ENCODE measurements at regions not wholly inside any gene's neighbourhood (a gene's known extent, or its start where the extent isn't known, plus 50 kb on each side); places are given as distances from the start of the nearest gene placed in this dataset.

DNA sequence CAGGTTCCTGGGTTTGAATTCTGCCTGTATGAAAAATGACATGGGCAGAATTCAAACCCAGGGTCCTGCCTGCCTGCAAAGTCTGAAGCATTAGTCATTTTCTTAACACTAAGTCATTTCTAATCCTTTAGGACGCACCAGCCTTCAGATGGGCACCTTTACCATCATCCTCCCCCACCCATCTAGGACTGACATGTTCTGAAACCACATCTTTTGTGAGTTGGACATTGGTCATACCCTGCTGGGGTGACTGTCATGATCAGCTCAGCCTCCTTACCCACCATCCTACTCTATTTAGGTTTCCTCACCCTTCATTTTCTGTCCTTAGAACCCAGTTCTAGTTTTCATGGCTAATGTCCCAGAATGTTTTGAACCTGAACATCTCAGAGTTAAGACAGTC lies 104.9 kb downstream of the TRIB2 start:
- no peak for TF ChIP-seq FOXM1 (IDR thresholded peaks at IDR 0.05; ENCODE audit: borderline replicate concordance, low read depth)
- TF ChIP-seq TCF12 (IDR thresholded peaks at IDR 0.05; ENCODE audit: low read depth), result no peak
- TF ChIP-seq, protein P1, sequence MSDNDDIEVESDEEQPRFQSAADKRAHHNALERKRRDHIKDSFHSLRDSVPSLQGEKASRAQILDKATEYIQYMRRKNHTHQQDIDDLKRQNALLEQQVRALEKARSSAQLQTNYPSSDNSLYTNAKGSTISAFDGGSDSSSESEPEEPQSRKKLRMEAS (IDR thresholded peaks at IDR 0.05), result no peak

DNA sequence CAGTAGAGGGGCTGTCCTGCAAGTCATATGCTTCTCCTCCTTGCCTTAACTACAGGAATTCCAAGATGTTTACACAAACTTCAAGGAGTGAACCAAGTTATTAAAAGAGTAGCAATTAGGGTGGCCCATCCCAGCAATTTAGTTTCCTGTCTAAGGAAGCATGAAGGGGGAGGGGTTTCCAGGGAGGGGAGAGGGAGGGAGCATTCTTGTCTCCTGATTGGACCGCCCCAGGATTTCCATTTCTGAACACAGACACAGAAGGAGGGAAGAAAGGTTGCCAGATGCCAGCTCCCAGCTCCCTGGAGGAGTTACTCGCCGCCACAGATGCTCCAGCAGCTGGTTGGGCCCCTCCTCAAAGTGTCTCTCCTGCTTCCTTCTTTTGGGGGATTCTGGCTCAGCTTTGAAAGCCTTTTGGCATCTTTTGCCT lies 107.6 kb downstream of the TRIB2 start:
- TF ChIP-seq EP300 (IDR thresholded peaks at IDR 0.05; ENCODE audit: borderline replicate concordance) (no peak), CREB1 (IDR thresholded peaks at IDR 0.05; ENCODE audit: low read depth) (no peak), EGR1 (IDR thresholded peaks at IDR 0.05) (no peak), TCF12 (IDR thresholded peaks at IDR 0.05; ENCODE audit: low read depth) (no peak), YY1 (IDR thresholded peaks at IDR 0.05; ENCODE audit: low read depth) (no peak)
- TF ChIP-seq, protein P1 (IDR thresholded peaks at IDR 0.05), result no peak

DNA sequence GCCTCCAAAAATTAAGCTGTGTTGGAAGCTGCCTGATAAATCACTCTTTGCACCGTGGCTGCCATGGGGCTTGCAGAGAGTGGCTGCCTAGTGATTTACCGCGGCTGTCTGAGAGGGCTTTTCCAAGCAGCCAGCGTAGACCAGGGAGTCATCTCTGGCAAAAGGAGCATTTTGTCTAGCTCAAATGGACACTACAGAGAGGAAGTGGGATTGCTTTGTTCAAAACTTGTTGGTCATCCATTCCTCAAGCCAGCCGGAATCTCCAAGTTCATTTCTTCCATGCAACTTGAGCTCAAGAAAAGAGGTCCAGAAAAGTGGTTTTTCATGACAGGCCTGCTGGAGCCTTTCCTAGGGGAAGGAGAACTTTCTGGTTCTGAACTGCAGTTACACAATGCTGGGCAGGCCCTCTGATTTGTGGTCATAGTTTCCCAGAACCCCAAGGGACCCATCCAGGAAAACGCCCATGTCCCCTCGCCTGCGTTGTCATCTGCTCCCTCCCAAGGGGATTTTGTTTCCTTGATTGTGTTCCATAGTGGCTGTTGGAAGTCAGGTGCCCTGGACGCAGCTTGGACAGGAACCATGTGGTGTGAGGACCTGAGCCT lies 108.1 kb downstream of the TRIB2 start:
- TF ChIP-seq CEBPB (IDR thresholded peaks at IDR 0.05) (no peak), TAF1 (IDR thresholded peaks at IDR 0.05; ENCODE audit: low read depth) (no peak), TCF12 (IDR thresholded peaks at IDR 0.05; ENCODE audit: low read depth) (no peak), EGR1 (IDR thresholded peaks at IDR 0.05) (no peak), CREB1 (IDR thresholded peaks at IDR 0.05; ENCODE audit: low read depth) (no peak), NFIC (IDR thresholded peaks at IDR 0.05) (no peak), RAD21 (IDR thresholded peaks at IDR 0.05; ENCODE audit: low read depth) (no peak), ZBTB7A (IDR thresholded peaks at IDR 0.05; ENCODE audit: low read depth) (no peak), FOXM1 (IDR thresholded peaks at IDR 0.05; ENCODE audit: borderline replicate concordance, low read depth) (no peak), EP300 (IDR thresholded peaks at IDR 0.05; ENCODE audit: borderline replicate concordance) (no peak), YY1 (IDR thresholded peaks at IDR 0.05; ENCODE audit: low read depth) (no peak), TEAD4 (IDR thresholded peaks at IDR 0.05) (no peak)
- TF ChIP-seq, protein P2, sequence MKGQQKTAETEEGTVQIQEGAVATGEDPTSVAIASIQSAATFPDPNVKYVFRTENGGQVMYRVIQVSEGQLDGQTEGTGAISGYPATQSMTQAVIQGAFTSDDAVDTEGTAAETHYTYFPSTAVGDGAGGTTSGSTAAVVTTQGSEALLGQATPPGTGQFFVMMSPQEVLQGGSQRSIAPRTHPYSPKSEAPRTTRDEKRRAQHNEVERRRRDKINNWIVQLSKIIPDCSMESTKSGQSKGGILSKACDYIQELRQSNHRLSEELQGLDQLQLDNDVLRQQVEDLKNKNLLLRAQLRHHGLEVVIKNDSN (IDR thresholded peaks at IDR 0.05), result no peak
- TF ChIP-seq, protein P3, sequence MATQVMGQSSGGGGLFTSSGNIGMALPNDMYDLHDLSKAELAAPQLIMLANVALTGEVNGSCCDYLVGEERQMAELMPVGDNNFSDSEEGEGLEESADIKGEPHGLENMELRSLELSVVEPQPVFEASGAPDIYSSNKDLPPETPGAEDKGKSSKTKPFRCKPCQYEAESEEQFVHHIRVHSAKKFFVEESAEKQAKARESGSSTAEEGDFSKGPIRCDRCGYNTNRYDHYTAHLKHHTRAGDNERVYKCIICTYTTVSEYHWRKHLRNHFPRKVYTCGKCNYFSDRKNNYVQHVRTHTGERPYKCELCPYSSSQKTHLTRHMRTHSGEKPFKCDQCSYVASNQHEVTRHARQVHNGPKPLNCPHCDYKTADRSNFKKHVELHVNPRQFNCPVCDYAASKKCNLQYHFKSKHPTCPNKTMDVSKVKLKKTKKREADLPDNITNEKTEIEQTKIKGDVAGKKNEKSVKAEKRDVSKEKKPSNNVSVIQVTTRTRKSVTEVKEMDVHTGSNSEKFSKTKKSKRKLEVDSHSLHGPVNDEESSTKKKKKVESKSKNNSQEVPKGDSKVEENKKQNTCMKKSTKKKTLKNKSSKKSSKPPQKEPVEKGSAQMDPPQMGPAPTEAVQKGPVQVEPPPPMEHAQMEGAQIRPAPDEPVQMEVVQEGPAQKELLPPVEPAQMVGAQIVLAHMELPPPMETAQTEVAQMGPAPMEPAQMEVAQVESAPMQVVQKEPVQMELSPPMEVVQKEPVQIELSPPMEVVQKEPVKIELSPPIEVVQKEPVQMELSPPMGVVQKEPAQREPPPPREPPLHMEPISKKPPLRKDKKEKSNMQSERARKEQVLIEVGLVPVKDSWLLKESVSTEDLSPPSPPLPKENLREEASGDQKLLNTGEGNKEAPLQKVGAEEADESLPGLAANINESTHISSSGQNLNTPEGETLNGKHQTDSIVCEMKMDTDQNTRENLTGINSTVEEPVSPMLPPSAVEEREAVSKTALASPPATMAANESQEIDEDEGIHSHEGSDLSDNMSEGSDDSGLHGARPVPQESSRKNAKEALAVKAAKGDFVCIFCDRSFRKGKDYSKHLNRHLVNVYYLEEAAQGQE (IDR thresholded peaks at IDR 0.05; ENCODE audit: low read depth), result no peak
- TF ChIP-seq, protein P1 (IDR thresholded peaks at IDR 0.05), result no peak

DNA sequence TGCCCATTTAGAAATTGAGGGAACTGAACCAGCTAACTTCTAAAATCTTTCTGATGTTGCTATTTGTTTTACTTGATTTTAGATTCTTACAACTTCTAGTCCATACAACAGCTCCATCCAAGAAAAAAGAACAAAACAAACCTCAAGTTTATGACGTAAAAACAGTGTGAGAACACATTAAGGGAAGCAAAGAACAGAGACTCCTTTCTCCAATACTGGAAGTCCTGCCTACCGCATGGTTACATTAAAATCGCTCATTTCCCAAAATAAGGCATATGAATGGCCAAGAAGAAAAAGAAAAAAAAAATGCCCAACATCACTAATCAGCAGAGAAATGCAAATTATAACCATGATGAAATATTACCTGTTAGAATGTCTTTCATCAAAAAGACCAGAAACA lies 110.0 kb downstream of the TRIB2 start:
- TF ChIP-seq YY1 (IDR thresholded peaks at IDR 0.05; ENCODE audit: low read depth) (no peak), NFIC (IDR thresholded peaks at IDR 0.05) (no peak)
- TF ChIP-seq, protein P2 (IDR thresholded peaks at IDR 0.05), result no peak
- TF ChIP-seq, protein P3 (IDR thresholded peaks at IDR 0.05; ENCODE audit: low read depth), result no peak

DNA sequence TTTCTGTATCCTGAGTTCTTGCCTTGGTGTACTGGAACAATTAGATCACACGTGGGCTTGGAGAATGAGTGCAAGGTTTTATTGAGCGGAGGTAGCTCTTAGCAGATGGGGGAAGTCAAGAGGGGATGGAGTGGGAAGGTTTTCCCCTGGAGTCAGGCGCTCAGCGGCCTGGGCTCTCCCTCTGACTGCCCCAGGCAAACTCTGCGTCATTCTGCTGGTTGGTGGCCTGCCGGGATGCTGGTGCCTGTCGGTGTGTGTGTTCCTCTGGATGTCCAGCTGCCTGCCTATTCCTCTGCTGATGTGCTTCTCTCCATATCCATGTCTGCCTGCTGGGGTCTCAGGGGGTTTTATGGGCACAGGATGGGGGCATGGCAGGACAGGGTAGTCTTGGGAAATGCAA lies 111.0 kb downstream of the TRIB2 start:
- TF ChIP-seq TAF1 (IDR thresholded peaks at IDR 0.05; ENCODE audit: low read depth) (no peak), EGR1 (IDR thresholded peaks at IDR 0.05) (no peak), FOXM1 (IDR thresholded peaks at IDR 0.05; ENCODE audit: borderline replicate concordance, low read depth) (no peak), NFIC (IDR thresholded peaks at IDR 0.05) (no peak), TEAD4 (IDR thresholded peaks at IDR 0.05) (no peak), RAD21 (IDR thresholded peaks at IDR 0.05; ENCODE audit: low read depth) (no peak)
- TF ChIP-seq, protein P1 (IDR thresholded peaks at IDR 0.05), result no peak
- TF ChIP-seq, protein P2 (IDR thresholded peaks at IDR 0.05), result no peak

DNA sequence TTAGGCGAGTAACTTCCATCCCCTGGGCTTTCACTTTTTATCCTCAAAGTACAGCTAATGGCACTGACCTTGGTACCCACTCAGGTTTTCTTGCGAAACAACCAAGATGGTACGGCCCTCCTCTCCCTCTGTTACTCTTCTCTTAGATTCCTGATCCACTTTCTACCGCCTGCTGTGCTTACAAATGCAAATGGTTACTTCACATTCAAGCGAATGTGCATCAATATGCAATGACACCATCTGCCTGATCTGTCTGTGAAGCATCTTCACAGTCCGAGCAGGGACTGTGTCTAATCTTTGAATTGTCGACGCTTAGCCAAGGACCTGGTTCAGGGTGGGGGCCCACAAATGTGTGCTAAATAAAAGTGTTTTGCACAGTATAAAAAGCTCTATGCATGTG lies 112.2 kb downstream of the TRIB2 start:
- TF ChIP-seq EP300 (IDR thresholded peaks at IDR 0.05; ENCODE audit: borderline replicate concordance), result no peak
- TF ChIP-seq ZBTB7A (IDR thresholded peaks at IDR 0.05; ENCODE audit: low read depth), result no peak
- TF ChIP-seq, protein P3 (IDR thresholded peaks at IDR 0.05; ENCODE audit: low read depth), result no peak
- TF ChIP-seq, protein P1 (IDR thresholded peaks at IDR 0.05), result no peak
- no peak for TF ChIP-seq RAD21 (IDR thresholded peaks at IDR 0.05; ENCODE audit: low read depth)
- TF ChIP-seq EGR1 (IDR thresholded peaks at IDR 0.05), result no peak
- TF ChIP-seq NFIC (IDR thresholded peaks at IDR 0.05), result no peak
- no peak for TF ChIP-seq CEBPB (IDR thresholded peaks at IDR 0.05)
- TF ChIP-seq, protein P2 (IDR thresholded peaks at IDR 0.05), result no peak
- TF ChIP-seq TEAD4 (IDR thresholded peaks at IDR 0.05), result no peak
- no peak for TF ChIP-seq YY1 (IDR thresholded peaks at IDR 0.05; ENCODE audit: low read depth)
- TF ChIP-seq CREB1 (IDR thresholded peaks at IDR 0.05; ENCODE audit: low read depth), result no peak
- TF ChIP-seq TAF1 (IDR thresholded peaks at IDR 0.05; ENCODE audit: low read depth), result no peak
- no peak for TF ChIP-seq TCF12 (IDR thresholded peaks at IDR 0.05; ENCODE audit: low read depth)
- TF ChIP-seq FOXM1 (IDR thresholded peaks at IDR 0.05; ENCODE audit: borderline replicate concordance, low read depth), result no peak

Data from Ishikawa (cell line).